ENCODE measurements at regions not wholly inside any gene's neighbourhood (a gene's known extent, or its start where the extent isn't known, plus 50 kb on each side); places are given as distances from the start of the nearest gene placed in this dataset.

DNA sequence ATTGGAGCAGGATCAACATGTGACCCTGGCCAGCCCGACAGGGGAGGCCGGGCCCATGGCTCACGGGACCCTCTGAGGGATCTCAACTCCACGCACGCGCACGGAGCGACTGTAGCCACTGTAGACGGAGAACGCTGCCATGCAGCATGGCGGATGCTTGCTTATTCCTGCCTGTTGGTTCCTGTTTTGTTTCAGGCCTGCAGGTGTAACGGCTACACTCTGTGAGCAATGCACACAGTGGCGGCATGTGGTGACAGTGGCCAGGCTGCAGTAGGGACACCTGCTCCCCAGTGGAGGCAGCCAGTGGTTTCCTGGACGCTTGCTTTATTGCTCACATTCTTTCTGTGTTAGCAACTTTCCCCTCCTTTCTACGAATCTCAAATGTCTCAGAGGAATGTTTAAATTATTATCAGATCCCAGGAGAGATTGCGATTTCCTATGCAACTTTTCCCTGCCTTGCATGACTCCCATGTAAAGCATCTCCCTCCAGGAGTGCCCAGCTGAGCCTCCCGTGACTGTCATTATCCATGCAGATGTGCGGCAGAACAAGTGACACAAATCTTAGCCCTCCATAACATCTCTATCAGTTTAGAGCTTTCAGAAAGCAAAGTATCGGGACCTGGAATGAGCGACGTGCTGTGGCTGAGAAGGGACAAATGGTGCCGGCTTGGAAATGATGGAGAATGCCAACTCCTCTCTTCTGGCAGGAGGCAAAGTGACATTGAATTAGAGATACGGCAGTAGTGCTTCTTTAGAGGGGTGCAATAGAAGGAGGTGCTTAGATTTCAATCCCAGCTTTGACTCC lies 209.7 kb downstream of the ASB1 start:
- no peak for DNase-seq (ENCODE audit: low spot score)

DNA sequence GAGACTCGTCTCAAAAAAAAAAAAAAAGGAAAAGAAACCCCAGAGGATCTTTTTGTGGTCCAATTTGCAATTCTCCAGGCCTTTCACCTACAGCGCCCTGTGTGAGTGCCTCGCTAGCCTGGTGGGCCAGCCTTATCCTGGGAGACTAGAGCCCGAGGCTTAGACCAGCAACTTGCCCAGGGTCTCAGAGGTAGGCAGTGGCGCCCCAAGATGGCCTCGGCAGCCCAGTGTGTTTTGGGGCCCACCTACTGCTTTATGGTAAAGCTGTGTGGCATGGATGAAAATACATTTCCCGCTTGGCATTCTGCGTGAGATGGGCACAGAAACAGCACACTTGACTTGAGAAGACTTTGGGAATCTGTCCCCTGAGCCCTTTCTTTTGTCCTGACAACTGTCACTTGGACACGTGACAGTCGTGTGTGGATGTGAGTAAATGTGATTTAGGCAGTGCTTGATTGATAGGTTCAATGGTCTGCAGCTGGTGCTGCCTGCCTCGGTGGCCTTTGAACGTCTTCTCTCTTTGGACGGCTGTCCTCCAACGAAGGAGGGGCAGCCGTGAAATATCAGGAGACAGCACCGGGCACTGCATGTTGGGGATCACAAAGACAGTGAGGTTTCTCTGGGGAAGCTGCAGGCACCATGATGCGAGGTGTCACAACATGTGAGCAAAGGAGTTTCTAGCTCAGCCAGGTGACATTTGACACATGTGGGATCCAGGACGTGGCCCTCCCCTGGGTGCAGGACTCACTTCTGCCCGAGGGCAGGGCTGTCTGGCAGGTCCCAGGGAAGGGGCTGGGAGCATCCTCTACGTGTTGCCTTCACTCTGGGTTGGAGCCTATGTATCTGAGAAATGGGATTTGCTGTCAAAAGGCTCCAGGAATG lies 209.5 kb upstream of the TWIST2 start:
- no peak for DNase-seq (ENCODE audit: low spot score)

DNA sequence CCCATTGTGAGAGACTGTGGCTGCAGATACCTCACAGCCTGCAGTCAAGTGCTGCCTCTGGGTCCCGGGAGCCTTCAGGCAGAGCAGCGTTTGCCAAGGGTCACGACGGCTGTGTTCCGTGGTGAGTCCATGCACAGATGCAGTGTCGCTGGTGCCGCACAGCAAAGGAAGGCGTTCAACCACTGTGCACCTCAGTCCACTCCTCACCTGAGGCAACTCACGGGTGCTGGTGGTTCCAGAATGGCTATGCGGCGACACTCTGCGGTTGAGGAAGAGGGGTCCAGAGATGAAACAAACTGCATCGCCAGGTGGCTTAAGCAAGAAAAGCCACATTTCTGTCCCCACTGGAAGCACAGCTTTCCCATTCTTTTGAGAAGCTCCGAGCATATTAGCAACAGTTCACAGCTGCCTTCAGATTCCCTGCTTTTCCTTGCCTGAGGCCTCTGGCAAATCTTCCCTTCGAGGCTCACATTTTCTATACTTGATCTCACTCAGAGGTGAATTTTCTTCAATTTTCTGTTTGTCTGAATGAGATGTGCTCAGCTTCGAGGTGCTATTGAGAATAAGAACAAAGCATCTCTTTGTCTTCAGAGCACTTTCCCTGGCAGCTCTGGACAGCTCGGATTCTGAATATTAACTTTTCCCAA lies 208.8 kb upstream of the TWIST2 start:
- DNase-seq (ENCODE audit: low spot score): no peak

DNA sequence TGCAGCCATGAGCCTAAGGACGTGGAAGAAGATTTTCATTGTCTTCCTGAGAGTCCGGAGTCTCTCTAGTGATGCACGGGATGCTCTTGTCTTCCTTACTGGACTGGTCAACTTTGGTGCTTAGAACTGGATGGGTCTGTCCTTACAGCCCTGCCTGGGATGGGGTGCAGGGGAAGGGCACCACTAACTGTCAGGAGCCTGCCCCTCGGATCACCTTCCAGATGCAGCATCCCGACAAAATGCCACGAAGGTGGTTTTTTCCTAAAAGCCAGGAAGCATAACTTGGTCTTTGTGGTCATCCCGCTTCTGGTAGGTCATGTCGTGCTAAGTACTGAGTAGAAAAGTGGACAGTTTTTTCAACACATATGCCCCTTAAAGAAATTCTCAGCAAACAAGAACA lies 207.4 kb upstream of the TWIST2 start:
- no peak for DNase-seq (ENCODE audit: low spot score)

DNA sequence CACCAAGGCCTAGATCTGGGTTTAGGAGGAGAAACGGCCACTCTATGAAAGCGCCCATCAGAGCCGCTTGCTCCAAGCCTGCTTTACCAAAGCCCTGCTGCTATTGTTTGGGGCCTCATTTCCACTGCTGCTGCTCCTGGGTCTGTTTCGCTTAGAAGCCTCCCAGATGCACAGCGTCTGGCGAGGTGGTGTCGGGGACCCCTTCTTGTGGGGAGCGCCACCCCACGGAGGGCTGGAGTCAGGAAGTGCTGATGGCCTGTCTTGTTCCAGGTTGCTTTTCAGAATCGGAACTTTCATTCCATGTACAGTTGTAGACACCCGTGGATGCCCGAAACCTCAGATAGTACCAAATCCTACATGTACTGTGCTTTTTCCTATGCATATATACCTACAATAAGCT lies 204.9 kb upstream of the TWIST2 start:
- no peak for DNase-seq (ENCODE audit: low spot score)

DNA sequence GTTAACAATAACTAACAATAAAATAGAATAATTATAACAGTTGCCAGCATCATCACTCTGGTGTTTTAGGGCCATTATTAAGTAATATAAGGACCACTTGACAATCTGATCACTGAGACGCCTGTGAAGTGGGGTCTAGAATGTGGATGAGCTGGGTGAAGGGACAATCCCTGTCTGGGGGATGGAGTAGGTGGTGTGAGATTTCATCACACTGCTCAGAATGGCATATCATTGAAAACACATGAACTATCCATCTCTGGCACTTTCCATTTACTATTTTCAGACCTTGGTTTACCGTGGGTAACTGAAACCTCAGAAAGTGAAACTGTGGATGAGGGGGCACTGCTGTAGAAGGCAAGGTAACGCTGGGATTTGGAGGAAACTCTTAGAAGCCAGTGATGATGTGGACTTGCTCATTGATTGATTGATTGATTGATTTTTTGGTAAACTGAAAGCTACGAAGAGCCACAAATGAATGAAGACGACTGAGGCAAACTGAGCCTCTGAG lies 204.4 kb upstream of the TWIST2 start:
- no peak for DNase-seq (ENCODE audit: low spot score)

DNA sequence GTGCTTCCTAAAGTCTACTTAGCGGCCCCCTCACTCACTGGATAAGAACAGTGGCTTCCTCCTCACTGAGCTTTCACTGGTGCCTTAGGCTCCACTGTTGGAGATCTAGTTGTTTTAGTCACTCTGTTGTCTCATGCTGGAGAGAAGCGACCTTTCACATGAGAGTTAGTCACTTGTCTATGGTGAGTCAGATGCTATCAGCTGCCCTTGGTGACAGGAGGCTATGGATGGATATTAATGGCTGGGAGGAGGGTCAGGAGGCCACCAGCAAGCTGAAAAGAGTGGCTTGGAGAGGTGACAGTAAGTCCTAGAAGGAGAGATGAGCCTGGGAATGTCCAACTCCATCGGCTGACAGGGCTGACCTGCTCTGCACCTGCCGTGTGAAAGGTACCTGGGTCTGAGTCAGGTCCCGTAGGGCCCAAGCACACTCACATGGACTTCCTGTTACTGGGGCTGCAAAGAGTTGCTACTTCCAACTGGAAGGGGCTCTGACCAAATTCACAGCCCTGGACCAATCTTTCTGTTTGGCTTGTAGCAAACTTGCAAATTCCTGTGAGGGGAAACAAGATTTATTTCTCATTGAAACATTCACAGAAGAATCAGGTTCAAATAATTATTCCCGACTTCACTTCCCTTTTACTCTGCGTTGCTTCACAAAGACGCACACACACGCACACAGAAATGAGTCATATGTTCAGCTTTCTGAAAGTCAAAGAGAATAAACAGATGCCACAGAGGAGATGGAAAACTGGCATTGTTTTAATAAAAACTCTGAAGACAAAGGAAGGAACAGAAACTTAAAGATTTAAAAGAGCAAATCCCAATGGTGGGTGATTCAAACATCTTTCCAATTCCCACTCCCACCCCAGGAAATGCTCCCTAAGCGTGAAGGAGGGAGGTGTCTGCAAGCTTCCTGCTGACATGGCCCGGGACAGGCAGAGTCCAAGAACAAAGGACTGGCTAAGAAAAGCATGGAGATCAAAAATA lies 203.5 kb upstream of the TWIST2 start:
- no peak for DNase-seq (ENCODE audit: low spot score)

DNA sequence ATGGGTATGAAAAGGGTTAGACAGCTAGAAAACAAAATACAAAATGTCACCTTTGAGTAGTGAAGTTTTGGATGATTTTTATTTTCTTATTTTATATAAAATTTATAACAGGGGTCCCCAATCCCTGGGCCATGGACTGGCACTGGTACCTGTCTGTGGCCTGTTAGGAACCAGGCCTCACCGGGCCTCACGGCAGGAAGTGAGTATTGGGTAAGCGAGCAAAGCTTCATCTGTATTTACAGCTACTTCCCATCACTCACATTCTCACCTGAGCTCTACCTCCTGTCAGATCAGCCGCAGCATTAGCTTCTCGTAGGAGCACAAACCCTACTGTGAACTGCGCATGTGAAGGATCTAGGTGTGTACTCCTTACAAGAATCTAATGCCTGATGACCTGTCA lies 202.8 kb upstream of the TWIST2 start:
- DNase-seq (ENCODE audit: low spot score): no peak

DNA sequence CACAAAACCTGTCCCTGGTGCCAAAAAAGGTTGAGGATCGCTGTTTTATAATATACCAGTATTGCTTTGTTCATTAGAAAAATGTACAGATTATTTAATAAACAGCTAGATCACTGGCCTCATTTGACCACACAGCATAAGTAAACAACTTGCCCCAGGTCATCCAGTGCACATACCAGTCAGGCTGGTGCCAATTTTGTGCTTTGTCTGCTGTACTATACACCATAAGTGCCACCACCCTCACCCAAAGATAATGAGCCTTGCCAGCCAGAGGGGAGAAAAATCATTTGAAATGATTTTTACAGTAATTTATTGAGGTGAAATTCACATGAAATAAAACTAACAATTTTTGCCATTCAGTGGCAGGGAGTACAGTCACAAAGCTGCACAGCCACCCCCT lies 202.2 kb upstream of the TWIST2 start:
- no peak for DNase-seq (ENCODE audit: low spot score)

DNA sequence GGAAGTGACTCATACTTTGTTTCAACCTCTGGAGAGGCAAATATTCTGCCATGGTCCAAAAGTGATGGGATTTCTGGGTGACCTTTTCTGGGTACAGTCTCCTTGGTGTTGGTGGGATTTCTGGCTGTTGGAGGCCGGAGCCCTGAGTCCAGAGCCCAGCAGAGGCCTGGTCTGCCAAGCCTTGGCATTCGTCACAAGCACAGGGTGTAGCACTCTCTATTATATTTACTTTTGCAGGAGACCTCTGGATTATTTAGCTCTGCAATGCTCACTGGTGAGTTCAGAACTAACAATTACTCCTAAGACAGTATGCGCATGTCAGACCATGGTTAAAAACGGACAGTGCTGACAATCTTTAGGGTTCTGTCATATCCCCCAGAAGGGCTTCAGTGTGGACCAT lies 201.6 kb upstream of the TWIST2 start:
- no peak for DNase-seq (ENCODE audit: low spot score)

DNA sequence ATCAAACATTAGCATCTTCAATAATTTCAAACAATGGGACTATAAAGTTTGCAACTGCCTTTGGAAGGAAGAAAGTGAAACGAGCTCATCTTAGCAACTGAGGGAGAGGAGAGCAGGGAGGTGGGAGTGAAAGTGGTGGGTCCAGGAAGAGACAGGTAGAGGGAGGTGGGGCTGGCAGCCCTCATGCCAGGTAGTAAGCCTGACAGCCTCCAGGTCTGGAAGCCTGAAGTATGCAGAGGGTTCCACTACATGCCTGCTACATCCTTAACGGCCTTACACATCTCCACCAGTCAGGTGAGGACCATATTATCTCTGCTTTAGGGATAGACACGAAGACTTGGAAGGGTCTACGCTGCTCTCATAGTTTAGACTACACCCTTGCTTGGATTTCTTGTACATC lies 201.1 kb upstream of the TWIST2 start:
- DNase-seq (ENCODE audit: low spot score): no peak

DNA sequence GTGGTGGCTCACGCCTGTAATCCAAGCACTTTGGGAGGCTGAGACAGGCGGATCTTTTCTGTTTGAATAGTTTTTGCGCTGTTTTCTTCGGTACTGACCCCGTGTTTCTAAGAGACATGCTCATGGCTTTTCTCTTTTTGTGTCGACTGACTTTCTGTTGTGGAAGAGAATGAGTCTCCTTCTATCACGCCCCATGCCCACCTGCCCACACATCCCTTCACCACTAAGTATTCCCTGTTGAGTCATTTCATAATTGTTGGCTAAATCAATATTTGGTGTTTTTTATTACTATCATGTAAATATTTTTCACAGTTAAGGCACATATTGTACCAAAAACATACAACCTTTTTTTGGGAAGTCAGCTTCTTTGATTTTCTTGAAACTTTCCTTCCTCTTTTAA lies 198.8 kb upstream of the TWIST2 start:
- no peak for DNase-seq (ENCODE audit: low spot score)

DNA sequence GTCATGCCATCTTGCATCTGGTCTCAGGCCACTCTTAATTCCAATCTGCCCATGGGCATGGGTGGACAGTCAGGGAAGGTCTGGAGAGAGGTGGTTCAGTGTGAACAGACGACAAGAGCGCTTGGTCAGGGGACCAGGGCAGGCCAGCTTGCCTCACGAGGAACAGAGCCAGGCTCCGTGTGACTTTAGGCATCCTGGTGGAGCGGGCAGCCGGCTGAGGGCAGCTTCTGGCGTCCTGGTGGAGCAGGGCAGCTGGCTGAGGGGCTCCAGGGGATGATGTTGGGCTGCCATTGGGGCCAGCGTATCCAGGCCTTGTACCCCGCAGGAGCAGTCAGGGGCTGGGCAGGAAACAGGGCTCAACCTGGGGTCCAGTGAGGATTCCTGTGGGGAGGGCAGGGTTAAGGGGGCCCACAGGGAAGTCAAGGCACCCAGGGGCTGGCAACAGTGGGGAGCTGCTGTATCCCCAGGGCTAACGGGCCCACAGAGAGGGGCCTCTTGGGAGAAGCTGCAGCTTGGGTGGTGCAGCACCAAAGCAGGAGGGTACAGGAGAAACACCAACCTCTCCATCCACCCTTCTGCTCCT lies 197.9 kb upstream of the TWIST2 start:
- DNase-seq (ENCODE audit: low spot score): no peak

DNA sequence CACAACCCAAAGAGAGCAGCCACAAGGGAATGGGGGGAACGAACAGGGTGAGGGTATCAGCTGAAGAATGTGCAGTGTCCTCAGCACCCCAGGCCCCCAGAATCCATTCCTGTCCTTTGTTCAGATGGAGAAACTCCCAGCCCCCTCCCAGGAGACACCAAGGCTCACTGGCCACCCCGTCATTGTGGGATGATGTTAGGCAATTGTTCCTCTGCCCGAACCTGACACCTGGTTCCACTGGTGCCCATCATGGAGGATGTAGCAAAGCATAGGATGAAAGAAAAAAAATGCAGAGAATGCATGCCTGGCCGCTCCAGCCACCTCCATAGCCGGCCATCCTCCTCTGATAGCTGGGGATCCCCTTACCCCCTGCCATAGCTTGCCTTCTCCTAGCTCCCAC lies 197.3 kb upstream of the TWIST2 start:
- no peak for DNase-seq (ENCODE audit: low spot score)

DNA sequence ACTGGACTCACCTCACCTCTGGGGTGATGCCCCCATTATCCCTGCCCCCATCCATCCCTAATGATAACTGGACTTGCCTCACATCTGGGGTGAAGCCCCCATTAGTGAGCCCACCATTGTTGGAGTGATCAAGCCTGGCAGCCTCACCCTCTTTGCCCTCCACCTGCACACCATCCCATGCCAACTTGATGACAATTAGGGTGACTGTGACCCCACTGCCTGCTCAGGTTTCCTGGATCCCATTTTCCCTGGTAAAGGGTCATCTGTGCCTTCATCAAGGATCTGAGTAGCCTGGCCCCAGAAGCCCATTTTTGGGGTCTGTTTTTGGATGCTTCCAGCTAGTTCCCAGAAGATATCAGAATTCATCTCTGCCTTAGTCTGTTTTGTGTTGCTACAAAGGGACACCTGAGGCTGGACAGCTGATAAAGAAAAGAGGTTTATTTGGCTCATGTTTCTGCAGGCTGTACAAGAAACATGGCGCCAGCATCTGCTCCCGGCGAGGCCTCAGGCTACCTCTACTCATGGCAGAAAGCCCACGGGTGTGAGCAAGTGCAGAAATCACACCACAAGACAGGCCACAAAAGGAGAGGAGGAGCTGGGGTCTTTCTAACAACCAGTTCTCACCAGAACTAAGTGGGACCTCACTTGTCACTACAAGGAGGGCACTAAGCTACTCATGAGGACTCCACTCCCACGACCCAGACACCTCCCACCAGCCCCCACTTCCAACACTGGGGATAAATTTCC lies 196.4 kb upstream of the TWIST2 start:
- no peak for DNase-seq (ENCODE audit: low spot score)

DNA sequence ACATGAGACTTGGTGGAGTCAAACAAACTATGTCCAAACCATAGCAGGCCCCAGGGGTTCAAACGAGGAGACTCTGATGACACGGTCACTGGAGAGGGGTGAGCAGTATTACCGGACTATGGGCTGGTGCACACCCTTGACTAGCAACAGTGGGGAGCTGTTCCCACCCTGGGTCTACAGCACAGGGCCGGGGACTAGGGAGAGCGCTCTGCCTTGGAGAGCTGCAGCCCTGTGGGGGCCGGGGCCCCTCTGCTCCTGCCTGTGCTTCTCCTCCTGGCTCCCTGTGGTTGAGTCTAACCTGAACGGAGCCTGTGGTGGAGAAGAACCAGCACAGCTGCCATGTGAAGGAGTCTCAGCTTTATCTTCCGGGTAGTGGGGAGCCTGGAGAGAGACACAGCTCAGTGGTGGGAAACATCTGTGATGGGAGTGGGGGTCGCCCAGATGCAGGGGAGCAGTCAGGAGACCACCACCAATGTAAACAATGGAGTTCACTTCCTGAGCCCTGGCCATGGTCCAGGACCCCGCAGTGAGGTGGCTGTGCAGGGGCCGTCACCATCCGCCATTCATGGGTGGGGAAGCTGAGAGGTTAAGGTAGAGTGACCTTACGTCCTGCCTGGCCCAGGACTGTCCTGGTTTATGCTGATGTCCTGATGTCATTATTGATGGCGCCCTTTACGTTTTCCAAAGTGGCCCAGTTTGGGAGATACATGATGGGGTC lies 195.7 kb upstream of the TWIST2 start:
- DNase-seq (ENCODE audit: low spot score): no peak

DNA sequence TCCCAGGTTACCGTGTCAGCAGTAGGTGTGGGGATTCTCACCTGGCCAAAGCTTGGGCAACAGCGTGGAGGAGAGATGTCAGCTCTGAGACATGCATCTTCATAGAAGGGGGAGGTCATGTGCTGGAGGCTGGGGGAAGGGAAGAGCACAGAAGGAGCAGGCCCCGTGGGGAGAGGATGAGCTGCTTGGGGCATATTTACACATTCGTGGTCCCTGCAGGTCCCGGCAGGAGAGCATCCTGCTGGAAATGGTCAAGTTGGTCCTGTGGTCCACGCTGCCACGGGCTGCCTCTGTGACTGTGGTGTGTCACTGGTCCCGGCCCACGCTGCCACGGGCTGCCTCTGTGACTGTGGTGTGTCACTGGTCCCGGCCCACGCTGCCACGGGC lies 195.1 kb upstream of the TWIST2 start:
- no peak for DNase-seq (ENCODE audit: low spot score)

DNA sequence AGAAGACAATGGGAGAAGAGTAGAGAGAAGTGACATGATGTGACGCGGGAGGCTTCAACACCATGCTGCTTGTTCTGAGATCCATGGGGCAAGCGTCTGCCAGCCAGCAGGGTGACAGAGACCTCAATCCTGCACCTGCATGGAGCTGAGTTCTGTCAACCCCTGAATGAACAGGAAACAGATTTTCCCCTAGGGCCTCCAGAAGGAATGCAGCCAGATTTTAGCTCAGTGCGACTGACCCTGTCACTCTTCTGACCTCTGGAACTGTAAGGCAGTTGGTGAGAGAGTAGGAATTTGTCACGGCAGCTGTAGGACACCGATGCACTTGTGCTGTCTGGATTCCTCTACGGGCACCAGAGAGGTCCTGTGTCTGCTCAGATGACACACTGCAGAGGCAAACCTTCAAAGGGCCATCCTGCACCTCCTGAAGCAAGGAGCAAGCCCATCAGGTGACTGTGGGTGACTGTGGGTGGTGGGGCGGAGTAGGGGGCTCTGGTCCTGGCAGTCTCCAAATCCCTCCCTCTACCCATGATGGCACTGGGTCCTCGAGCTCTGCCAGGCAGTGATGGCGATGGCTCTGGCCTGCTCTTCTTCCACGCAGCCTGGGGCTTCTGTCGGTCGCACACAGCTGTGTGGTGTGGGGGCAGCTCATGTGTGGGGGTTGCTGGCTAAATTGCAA lies 194.3 kb upstream of the TWIST2 start:
- no peak for DNase-seq (ENCODE audit: low spot score)

Measured in HuH-7.5 (cell line).